Naive thymus-derived CD4-positive, alpha-beta T cell (primary cell): ENCODE measurements at regions not wholly inside any gene's neighbourhood (a gene's known extent, or its start where the extent isn't known, plus 50 kb on each side); places are given as distances from the start of the nearest gene placed in this dataset.
"Not testable (repeated sequence)": the region's sequence is repeated elsewhere in the genome, so short reads cannot be mapped to it uniquely, and the experiment has no call there.

Experiments used
- ATAC-seq: fragments of 150-1000 bp; cut with Tn5 transposase; 2 replicates; pipeline ENCODE4 v1.10.0; 2021; ENCODE audit warnings: mild to moderate bottlenecking, moderate library complexity
- CTCF ChIA-PET: fragments of 350-600 bp; sonication (Branson Sonifier 250); formaldehyde crosslinking; loops from one replicate; lab custom pipeline; 2021; ENCODE audit warnings: antibody characterized with exemption; lab: Charles Lee
- POLR2A ChIA-PET: fragments of 350-600 bp; sonication (Branson Sonifier 250); formaldehyde crosslinking; loops from one replicate; lab custom pipeline; 2021; ENCODE audit warnings: antibody characterized with exemption, inconsistent platforms; lab: Charles Lee
- DNase-seq, 9 donors: peaks; one replicate each; pipeline versions ENCODE4 v3.0.0 to v3.0.0-alpha.2; 2020 to 2022; ENCODE audit warnings: mixed read lengths in 1 of 9
- H3K27ac ChIP-seq: one replicate; pipeline ENCODE4 v1.7.0; 2013; ENCODE audit warnings: mild to moderate bottlenecking, low read depth, low read length, moderate library complexity
- H3K27me3 ChIP-seq, 2 donors: one replicate each; pipeline ENCODE4 v1.7.0; 2013; ENCODE audit warnings: low read length in 2 of 2, mild to moderate bottlenecking in 2 of 2, moderate library complexity in 2 of 2; ENCODE audit not compliant: control insufficient read depth in 2 of 2, insufficient read depth in 2 of 2
- H3K36me3 ChIP-seq, 3 experiments: 1 replicate in 2 of 3; 2 replicates in 1 of 3; pipeline ENCODE4 v1.7.0; 2013; ENCODE audit warnings: low read length in 3 of 3, mild to moderate bottlenecking in 3 of 3, moderate library complexity in 1 of 3; ENCODE audit not compliant: insufficient read depth in 3 of 3, control insufficient read depth in 2 of 3
- H3K4me1 ChIP-seq, 2 donors: one replicate each; pipeline ENCODE4 v1.7.0; 2013; ENCODE audit warnings: low read length in 2 of 2, mild to moderate bottlenecking in 2 of 2, moderate library complexity in 1 of 2; ENCODE audit not compliant: control insufficient read depth in 2 of 2, insufficient read depth in 2 of 2
- H3K4me3 ChIP-seq: 2 replicates; pipeline ENCODE4 v1.7.0; 2013; ENCODE audit warnings: mild to moderate bottlenecking, low read length
- H3K9me3 ChIP-seq, 3 experiments: 1 replicate in 2 of 3; 2 replicates in 1 of 3; pipeline ENCODE4 v1.7.0; 2013; ENCODE audit warnings: low read length in 3 of 3; ENCODE audit not compliant: control insufficient read depth in 2 of 3
- H3K27ac Mint-ChIP-seq, 9 donors: one replicate each; pipeline ENCODE4 v1.8.0; 2020 to 2022; ENCODE audit warnings: mixed read lengths in 9 of 9, mild to moderate bottlenecking in 8 of 9, moderate library complexity in 5 of 9, inconsistent platforms in 2 of 9
- H3K27me3 Mint-ChIP-seq, 5 donors: one replicate each; pipeline ENCODE4 v1.8.0; 2021 to 2022; ENCODE audit warnings: mixed read lengths in 5 of 5, mild to moderate bottlenecking in 1 of 5
- H3K36me3 Mint-ChIP-seq, 5 donors: one replicate each; pipeline ENCODE4 v1.8.0; 2020 to 2022; ENCODE audit warnings: mixed read lengths in 5 of 5, mild to moderate bottlenecking in 3 of 5, inconsistent platforms in 1 of 5
- H3K4me1 Mint-ChIP-seq, 7 donors: one replicate each; pipeline ENCODE4 v1.8.0; 2020 to 2022; ENCODE audit warnings: mixed read lengths in 7 of 7, mild to moderate bottlenecking in 3 of 7, inconsistent platforms in 1 of 7
- H3K4me3 Mint-ChIP-seq, 10 donors: one replicate each; pipeline ENCODE4 v1.8.0; 2020 to 2022; ENCODE audit warnings: mild to moderate bottlenecking in 10 of 10, mixed read lengths in 10 of 10, moderate library complexity in 6 of 10, inconsistent platforms in 2 of 10
- H3K9me3 Mint-ChIP-seq, 11 donors: one replicate each; pipeline ENCODE4 v1.8.0; 2020 to 2022; ENCODE audit warnings: mixed read lengths in 11 of 11, mild to moderate bottlenecking in 4 of 11, inconsistent platforms in 1 of 11, moderate library complexity in 1 of 11
- intact Hi-C, 2 donors: fragments of 100-400 bp; cut with micrococcal nuclease; formaldehyde crosslinking; loops; one replicate each; pipeline ENCODE4 v1.15.1; 2023

DNA sequence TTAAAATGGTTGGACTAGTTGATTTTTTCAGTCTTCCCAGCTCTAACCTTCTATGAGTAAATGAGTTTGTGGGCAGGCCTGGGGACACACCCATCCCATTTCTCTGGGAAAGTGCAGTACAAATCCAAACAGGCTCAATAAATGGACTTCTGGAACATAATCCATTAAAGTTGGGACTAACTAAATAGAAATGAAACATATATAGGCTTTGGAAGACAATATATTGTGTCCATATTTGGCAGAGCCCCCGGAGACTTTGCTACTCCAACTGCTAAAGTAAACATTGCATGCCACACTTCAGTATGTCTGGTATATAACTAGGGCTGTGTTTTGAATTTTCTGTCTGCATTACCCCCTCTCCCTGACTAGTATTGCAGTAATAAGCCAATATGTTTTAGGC lies 191.4 kb upstream of the DAB2 start:
- DNase-seq: no peak
- ChIA-PET CTCF (no interaction called here), POLR2A (interaction anchor here (0.6 kb wide), 1 partner anchor 1164 kb away, joined by 4 read pairs; no protein-coding TSS in a partner anchor)
- H3K27ac Mint-ChIP-seq: no peak overlapping the region
- peaks cover 0 to 1% (median 0%) of the 10 kb centered on the region in 11 donors for H3K9me3 Mint-ChIP-seq
- peaks cover 0 to 14% (median 9%) of the 10 kb centered on the region in 5 donors for H3K27me3 Mint-ChIP-seq
- Histone ChIP-seq H3K4me3 (no peak overlapping the region), H3K36me3 (no peaks in the 10 kb centered on the region), H3K4me1 (no peaks in the 10 kb centered on the region), H3K9me3 (no peaks in the 10 kb centered on the region), H3K27me3 (no peaks in the 10 kb centered on the region), H3K27ac (no peak overlapping the region)
- no peaks in the 10 kb centered on the region for H3K4me1 Mint-ChIP-seq
- intact Hi-C loops: no loop called here
- no peak overlapping the region for H3K4me3 Mint-ChIP-seq
- ATAC-seq: no peak
- no peaks in the 10 kb centered on the region for H3K36me3 Mint-ChIP-seq

DNA sequence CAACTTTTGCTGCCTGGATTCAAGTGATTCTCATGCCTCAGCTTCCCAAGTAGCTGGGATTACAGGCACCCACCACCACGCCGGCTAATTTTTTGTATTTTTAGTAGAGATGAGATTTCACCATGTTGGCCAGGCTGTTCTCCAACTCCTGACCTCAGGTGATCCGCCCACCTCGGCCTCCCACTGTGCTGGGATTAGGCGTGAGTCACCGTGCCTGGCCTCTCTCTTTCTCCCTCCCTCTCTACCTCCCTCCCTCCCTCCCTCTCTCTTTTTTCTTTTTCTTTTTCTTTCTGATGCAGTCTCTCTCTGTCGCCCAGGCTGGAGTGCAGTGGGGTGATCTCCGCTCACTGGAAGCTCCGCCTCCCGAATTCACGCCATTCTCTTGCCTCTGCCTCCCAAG lies 186.3 kb upstream of the DAB2 start:
- intact Hi-C loops, H3K27ac Mint-ChIP-seq, H3K27ac ChIP-seq, CTCF ChIA-PET, H3K4me1 ChIP-seq, H3K9me3 ChIP-seq, POLR2A ChIA-PET, H3K4me3 Mint-ChIP-seq, H3K36me3 ChIP-seq, H3K27me3 ChIP-seq, H3K4me1 Mint-ChIP-seq, H3K36me3 Mint-ChIP-seq, H3K9me3 Mint-ChIP-seq, ATAC-seq, DNase-seq, H3K4me3 ChIP-seq: not testable (repeated sequence)
- peaks cover 3 to 23% (median 17%) of the 10 kb centered on the region in 5 donors for H3K27me3 Mint-ChIP-seq

DNA sequence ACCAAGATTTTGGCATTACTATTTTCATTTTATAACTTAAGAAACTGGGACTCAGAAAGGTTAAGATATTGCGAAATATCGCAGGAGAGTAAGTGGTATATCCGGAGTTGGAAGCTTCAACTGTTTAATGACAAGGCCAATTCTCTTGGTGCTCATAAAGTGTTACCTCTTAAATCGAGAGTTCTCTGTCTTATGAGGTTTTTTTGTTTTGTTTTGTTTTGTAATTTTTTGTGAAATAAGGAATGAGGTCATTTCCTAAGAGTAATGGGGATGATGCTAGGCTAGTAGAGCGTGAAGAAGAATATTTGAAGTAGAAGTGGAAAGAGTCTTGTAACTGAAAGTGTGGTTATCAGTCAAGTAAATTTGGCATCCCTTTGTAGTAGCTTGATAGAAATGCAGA lies 183.2 kb upstream of the DAB2 start:
- ChIA-PET POLR2A (no interaction called here), CTCF (no interaction called here)
- no peaks in the 10 kb centered on the region for H3K4me1 Mint-ChIP-seq
- no peaks in the 10 kb centered on the region for H3K9me3 ChIP-seq
- H3K9me3 Mint-ChIP-seq: peaks cover 0 to 1% (median 0%) of the 10 kb centered on the region in 11 donors
- ATAC-seq (no peak), DNase-seq (no peak)
- no peaks in the 10 kb centered on the region for H3K27me3 ChIP-seq
- H3K27ac ChIP-seq: no peak overlapping the region
- H3K36me3 ChIP-seq: no peaks in the 10 kb centered on the region
- H3K4me3 ChIP-seq: no peak overlapping the region
- no peak overlapping the region for H3K27ac Mint-ChIP-seq
- no peak overlapping the region for H3K4me3 Mint-ChIP-seq
- H3K27me3 Mint-ChIP-seq: peaks cover 4 to 27% (median 17%) of the 10 kb centered on the region in 5 donors
- no peaks in the 10 kb centered on the region for H3K36me3 Mint-ChIP-seq
- intact Hi-C loops: no loop called here
- H3K4me1 ChIP-seq: no peaks in the 10 kb centered on the region

DNA sequence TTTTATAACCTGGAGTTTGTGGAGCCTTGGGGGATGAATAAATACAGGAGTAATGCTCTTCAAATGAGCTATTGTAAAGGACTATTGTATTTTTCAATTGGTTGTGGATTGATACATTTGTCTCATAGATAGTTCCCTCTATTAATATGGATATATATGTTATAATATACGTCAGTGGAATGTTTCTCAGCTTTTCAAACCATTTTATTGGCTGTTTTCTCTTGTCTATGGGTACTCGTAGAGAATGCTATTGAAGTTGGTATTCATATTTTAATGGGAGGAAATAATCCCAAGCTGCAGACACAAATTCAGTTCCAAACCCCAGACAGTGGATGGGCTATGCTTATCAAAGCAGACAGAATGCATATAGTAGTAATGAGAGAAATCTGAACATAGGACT lies 181.8 kb upstream of the DAB2 start:
- Histone ChIP-seq H3K27ac (no peak overlapping the region), H3K4me1 (no peaks in the 10 kb centered on the region), H3K27me3 (no peaks in the 10 kb centered on the region), H3K36me3 (no peaks in the 10 kb centered on the region), H3K4me3 (no peak overlapping the region), H3K9me3 (no peaks in the 10 kb centered on the region)
- ATAC-seq: no peak
- Mint-ChIP-seq H3K27me3 (peaks cover 4 to 32% (median 20%) of the 10 kb centered on the region in 5 donors), H3K27ac (no peak overlapping the region), H3K4me3 (no peak overlapping the region), H3K36me3 (no peaks in the 10 kb centered on the region), H3K9me3 (peaks cover 0 to 1% (median 0%) of the 10 kb centered on the region in 11 donors), H3K4me1 (no peaks in the 10 kb centered on the region)
- ChIA-PET POLR2A (no interaction called here), CTCF (no interaction called here)
- intact Hi-C loops: no loop called here
- DNase-seq: no peak

DNA sequence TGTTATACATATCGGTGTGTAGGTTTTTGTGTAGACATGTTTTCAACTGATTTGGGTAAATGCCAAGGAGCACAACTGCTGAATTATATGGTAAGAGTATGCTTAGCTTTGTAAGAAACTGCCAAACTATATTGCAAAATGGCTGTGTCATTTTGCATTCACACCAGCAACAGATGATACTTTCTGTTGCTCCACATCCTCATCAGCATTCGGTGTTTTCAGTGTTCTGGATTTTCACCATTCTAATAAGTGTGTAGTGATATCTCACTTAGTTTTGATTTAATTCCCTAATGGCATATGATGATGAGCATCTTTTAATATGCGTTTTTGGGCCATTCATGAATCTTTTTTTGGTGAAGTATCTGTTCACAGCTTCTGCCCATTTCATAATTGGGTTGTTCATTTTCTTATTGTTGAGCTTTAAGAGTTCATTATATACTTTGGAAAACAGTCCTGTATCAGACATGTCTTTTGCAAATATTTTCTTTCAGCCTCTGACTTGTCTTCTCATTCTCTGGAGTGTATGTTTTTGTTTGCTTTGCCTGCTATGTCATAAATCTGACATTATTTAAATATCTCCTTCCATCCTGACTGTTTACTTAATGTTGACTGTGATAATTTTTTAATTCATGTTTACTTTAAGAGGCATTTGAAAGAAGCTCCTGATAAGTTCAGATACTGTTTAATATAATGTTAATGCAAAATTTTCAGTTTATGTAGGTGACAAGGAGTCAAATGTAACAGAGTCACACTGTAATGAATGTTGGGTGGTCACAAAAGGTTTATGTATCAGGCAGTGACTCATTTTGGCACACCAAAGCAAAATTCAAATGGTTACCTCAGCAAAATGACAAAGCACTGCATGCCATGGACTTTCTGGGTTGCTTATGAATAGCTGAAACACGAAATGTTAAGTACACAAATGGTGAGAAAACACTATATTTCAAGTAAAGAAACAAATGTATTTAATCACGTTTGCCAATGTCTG lies 181.1 kb upstream of the DAB2 start:
- peaks cover 0 to 1% (median 0%) of the 10 kb centered on the region in 11 donors for H3K9me3 Mint-ChIP-seq
- ChIA-PET CTCF (no interaction called here), POLR2A (no interaction called here)
- Histone ChIP-seq H3K27ac (no peak overlapping the region), H3K27me3 (no peaks in the 10 kb centered on the region), H3K9me3 (no peaks in the 10 kb centered on the region), H3K36me3 (no peaks in the 10 kb centered on the region), H3K4me3 (no peak overlapping the region), H3K4me1 (no peaks in the 10 kb centered on the region)
- no peaks in the 10 kb centered on the region for H3K36me3 Mint-ChIP-seq
- no peaks in the 10 kb centered on the region for H3K4me1 Mint-ChIP-seq
- DNase-seq: no peak
- H3K27ac Mint-ChIP-seq: no peak overlapping the region
- H3K4me3 Mint-ChIP-seq: no peak overlapping the region
- no peak for ATAC-seq
- intact Hi-C loops: no loop called here
- peaks cover 4 to 25% (median 19%) of the 10 kb centered on the region in 5 donors for H3K27me3 Mint-ChIP-seq

DNA sequence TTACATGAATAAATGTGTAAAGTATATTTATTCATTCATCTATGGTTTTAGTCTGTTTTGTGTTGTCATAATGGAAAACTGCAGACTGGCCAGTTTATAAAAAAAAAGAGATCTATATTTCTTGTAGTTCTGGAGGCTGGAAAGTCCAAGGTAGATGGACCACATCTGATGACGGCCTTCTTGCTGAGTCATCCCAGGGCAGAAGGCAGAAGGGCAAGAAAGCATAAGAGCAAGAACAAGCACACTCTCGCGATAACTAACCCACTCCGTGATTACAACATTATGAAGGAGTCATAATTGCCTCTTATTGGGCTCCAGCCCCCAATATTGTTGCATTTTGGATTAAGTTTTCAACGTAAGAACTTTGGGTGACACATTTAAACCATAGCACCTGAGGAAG lies 180.4 kb upstream of the DAB2 start:
- H3K9me3 ChIP-seq: no peaks in the 10 kb centered on the region
- DNase-seq (no peak), ATAC-seq (no peak)
- H3K27ac Mint-ChIP-seq: no peak overlapping the region
- intact Hi-C loops: no loop called here
- H3K9me3 Mint-ChIP-seq: peaks cover 0 to 1% (median 0%) of the 10 kb centered on the region in 11 donors
- H3K27me3 ChIP-seq: no peaks in the 10 kb centered on the region
- no peak overlapping the region for H3K4me3 ChIP-seq
- H3K4me1 Mint-ChIP-seq: no peaks in the 10 kb centered on the region
- no peaks in the 10 kb centered on the region for H3K36me3 Mint-ChIP-seq
- peaks cover 4 to 25% (median 17%) of the 10 kb centered on the region in 5 donors for H3K27me3 Mint-ChIP-seq
- H3K4me3 Mint-ChIP-seq: no peak overlapping the region
- no peaks in the 10 kb centered on the region for H3K36me3 ChIP-seq
- H3K27ac ChIP-seq: no peak overlapping the region
- H3K4me1 ChIP-seq: no peaks in the 10 kb centered on the region
- ChIA-PET CTCF (no interaction called here), POLR2A (no interaction called here)

DNA sequence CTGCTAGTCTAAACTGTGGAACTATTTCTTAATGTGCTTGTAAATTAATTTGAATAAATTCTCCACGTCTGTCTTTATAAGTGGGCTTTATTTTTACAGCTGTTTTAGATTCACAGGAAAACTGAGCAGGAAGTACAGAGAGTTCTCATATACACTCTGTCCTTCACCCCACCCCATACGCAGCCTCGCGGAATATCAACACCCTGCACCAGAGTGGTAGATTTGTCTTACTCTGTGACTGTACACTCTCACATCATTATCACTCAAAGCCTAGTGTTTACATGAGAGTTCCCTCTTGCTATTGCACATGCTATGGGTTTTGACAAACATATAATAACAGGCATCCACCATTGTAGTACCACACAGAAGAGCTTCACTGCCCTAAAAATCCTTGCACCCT lies 179.7 kb upstream of the DAB2 start:
- POLR2A ChIA-PET: no interaction called here
- no peak overlapping the region for H3K27ac ChIP-seq

More for the DNA sequence above, 179.7 kb upstream of the DAB2 start:
- ATAC-seq (no peak), DNase-seq (no peak)
- no peaks in the 10 kb centered on the region for H3K36me3 ChIP-seq
- no peaks in the 10 kb centered on the region for H3K27me3 ChIP-seq
- CTCF ChIA-PET: no interaction called here
- no peak overlapping the region for H3K4me3 ChIP-seq
- Mint-ChIP-seq H3K36me3 (no peaks in the 10 kb centered on the region), H3K27ac (no peak overlapping the region), H3K27me3 (peaks cover 4 to 22% (median 14%) of the 10 kb centered on the region in 5 donors), H3K9me3 (peaks cover 0 to 1% (median 0%) of the 10 kb centered on the region in 11 donors), H3K4me3 (no peak overlapping the region), H3K4me1 (no peaks in the 10 kb centered on the region)
- no peaks in the 10 kb centered on the region for H3K4me1 ChIP-seq
- intact Hi-C loops: loop anchor here in 1 of 2 donors (5.0 kb wide), 1 partner anchor 1133 kb away; no protein-coding TSS in a partner anchor
- no peaks in the 10 kb centered on the region for H3K9me3 ChIP-seq
